ENCODE measurements at regions not wholly inside any gene's neighbourhood (a gene's known extent, or its start where the extent isn't known, plus 50 kb on each side); places are given as distances from the start of the nearest gene placed in this dataset.

DNA sequence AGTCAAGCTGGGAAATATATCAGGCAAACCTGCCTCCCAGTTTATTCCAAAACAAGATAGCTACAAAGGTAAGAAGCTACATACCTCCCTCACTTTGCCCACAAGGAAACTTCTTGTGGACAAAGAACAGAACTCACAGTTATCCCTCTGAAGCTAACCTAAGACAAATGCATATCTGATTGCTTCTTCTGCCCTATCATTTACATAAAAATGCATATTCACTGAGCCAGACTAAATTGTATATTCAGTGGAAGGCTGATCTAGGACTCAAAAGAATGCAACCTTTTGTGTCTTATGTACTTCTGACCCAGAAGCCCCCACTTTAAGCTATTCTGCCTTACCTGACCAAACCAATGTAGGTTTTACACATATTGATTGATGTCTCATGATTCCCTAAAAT, 276.8 kb downstream of the HTR1A start:
- Histone ChIP-seq H3K4me3 (no peak overlapping the region), H3K4me1 (replicated peaks in 1 of 2; ENCODE audit: control insufficient read depth in 2 of 2, insufficient read depth in 2 of 2, low read length in 2 of 2) (no peaks in the 10 kb centered on the region), H3K27me3 (ENCODE audit: control insufficient read depth in 2 of 2, insufficient read depth in 2 of 2, low read length in 2 of 2) (no peaks in the 10 kb centered on the region), H3K9me3 (replicated peaks; ENCODE audit: control insufficient read depth, insufficient read depth, low read depth, low read length) (no peaks in the 10 kb centered on the region), H4K20me1 (replicated peaks; ENCODE audit: control insufficient read depth, insufficient read depth, low read length) (no peaks in the 10 kb centered on the region), H3K27ac (ENCODE audit: extremely low read depth, low read depth, low read length) (no peak overlapping the region), H3K36me3 (ENCODE audit: control insufficient read depth, insufficient read depth, low read length) (no peaks in the 10 kb centered on the region), H3K9ac (ENCODE audit: insufficient read depth in 1 of 2, low read depth in 2 of 2, low read length in 2 of 2) (no peak overlapping the region), H3K9me1 (ENCODE audit: control insufficient read depth, insufficient read depth, low read length) (no peaks in the 10 kb centered on the region), H3K79me2 (ENCODE audit: control insufficient read depth, insufficient read depth, low read length) (no peaks in the 10 kb centered on the region), H2AFZ (ENCODE audit: low read depth, low read length) (no peak overlapping the region), H3K4me2 (ENCODE audit: insufficient read depth, low read length) (no peak overlapping the region)
- DNase-seq (ENCODE audit: extremely low read depth in 1 of 4, low spot score in 3 of 4) (no peak), FAIRE-seq (no peak), ATAC-seq (no peak)
- CTCF ChIA-PET (ENCODE audit: low intra/inter-chr PET ratio) = no interaction called here
- POLR2A ChIA-PET = no interaction called here
- BruUV-seq (replicated peaks) = no TSS peak
- intact Hi-C loops (cut with micrococcal nuclease) (no loop called here), in situ Hi-C loops (cut with MboI) (no loop called here)
- TF ChIP-seq PCBP2 (IDR thresholded peaks at IDR 0.05; ENCODE audit: low read depth, low read length, poor library complexity, severe bottlenecking) = no peak
- TF ChIP-seq, protein P1, sequence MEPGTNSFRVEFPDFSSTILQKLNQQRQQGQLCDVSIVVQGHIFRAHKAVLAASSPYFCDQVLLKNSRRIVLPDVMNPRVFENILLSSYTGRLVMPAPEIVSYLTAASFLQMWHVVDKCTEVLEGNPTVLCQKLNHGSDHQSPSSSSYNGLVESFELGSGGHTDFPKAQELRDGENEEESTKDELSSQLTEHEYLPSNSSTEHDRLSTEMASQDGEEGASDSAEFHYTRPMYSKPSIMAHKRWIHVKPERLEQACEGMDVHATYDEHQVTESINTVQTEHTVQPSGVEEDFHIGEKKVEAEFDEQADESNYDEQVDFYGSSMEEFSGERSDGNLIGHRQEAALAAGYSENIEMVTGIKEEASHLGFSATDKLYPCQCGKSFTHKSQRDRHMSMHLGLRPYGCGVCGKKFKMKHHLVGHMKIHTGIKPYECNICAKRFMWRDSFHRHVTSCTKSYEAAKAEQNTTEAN (CRISPR knock-in tag; IDR thresholded peaks at IDR 0.05) = no peak
- TF ChIP-seq JUN (IDR thresholded peaks at IDR 0.05; ENCODE audit: borderline replicate concordance, low read depth, low read length) = no peak
- TF ChIP-seq JUN (CRISPR knock-in tag; IDR thresholded peaks at IDR 0.05; ENCODE audit: borderline replicate concordance) = no peak
- TF ChIP-seq ZNF212 (CRISPR knock-in tag; IDR thresholded peaks at IDR 0.05) = no peak
- TF ChIP-seq, protein P2, sequence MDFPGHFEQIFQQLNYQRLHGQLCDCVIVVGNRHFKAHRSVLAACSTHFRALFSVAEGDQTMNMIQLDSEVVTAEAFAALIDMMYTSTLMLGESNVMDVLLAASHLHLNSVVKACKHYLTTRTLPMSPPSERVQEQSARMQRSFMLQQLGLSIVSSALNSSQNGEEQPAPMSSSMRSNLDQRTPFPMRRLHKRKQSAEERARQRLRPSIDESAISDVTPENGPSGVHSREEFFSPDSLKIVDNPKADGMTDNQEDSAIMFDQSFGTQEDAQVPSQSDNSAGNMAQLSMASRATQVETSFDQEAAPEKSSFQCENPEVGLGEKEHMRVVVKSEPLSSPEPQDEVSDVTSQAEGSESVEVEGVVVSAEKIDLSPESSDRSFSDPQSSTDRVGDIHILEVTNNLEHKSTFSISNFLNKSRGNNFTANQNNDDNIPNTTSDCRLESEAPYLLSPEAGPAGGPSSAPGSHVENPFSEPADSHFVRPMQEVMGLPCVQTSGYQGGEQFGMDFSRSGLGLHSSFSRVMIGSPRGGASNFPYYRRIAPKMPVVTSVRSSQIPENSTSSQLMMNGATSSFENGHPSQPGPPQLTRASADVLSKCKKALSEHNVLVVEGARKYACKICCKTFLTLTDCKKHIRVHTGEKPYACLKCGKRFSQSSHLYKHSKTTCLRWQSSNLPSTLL (IDR thresholded peaks at IDR 0.05) = no peak
- no peak for TF ChIP-seq CREB1 (IDR thresholded peaks at IDR 0.05)
- no peak for TF ChIP-seq CREB1 (CRISPR knock-in tag; IDR thresholded peaks at IDR 0.05)
- no peak for TF ChIP-seq MXI1 (IDR thresholded peaks at IDR 0.05; ENCODE audit: low read depth, low read length)
- TF ChIP-seq, protein P3, sequence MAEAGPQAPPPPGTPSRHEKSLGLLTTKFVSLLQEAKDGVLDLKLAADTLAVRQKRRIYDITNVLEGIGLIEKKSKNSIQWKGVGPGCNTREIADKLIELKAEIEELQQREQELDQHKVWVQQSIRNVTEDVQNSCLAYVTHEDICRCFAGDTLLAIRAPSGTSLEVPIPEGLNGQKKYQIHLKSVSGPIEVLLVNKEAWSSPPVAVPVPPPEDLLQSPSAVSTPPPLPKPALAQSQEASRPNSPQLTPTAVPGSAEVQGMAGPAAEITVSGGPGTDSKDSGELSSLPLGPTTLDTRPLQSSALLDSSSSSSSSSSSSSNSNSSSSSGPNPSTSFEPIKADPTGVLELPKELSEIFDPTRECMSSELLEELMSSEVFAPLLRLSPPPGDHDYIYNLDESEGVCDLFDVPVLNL (CRISPR knock-in tag; IDR thresholded peaks at IDR 0.05; ENCODE audit: low read depth) = no peak
- TF ChIP-seq, protein P4, sequence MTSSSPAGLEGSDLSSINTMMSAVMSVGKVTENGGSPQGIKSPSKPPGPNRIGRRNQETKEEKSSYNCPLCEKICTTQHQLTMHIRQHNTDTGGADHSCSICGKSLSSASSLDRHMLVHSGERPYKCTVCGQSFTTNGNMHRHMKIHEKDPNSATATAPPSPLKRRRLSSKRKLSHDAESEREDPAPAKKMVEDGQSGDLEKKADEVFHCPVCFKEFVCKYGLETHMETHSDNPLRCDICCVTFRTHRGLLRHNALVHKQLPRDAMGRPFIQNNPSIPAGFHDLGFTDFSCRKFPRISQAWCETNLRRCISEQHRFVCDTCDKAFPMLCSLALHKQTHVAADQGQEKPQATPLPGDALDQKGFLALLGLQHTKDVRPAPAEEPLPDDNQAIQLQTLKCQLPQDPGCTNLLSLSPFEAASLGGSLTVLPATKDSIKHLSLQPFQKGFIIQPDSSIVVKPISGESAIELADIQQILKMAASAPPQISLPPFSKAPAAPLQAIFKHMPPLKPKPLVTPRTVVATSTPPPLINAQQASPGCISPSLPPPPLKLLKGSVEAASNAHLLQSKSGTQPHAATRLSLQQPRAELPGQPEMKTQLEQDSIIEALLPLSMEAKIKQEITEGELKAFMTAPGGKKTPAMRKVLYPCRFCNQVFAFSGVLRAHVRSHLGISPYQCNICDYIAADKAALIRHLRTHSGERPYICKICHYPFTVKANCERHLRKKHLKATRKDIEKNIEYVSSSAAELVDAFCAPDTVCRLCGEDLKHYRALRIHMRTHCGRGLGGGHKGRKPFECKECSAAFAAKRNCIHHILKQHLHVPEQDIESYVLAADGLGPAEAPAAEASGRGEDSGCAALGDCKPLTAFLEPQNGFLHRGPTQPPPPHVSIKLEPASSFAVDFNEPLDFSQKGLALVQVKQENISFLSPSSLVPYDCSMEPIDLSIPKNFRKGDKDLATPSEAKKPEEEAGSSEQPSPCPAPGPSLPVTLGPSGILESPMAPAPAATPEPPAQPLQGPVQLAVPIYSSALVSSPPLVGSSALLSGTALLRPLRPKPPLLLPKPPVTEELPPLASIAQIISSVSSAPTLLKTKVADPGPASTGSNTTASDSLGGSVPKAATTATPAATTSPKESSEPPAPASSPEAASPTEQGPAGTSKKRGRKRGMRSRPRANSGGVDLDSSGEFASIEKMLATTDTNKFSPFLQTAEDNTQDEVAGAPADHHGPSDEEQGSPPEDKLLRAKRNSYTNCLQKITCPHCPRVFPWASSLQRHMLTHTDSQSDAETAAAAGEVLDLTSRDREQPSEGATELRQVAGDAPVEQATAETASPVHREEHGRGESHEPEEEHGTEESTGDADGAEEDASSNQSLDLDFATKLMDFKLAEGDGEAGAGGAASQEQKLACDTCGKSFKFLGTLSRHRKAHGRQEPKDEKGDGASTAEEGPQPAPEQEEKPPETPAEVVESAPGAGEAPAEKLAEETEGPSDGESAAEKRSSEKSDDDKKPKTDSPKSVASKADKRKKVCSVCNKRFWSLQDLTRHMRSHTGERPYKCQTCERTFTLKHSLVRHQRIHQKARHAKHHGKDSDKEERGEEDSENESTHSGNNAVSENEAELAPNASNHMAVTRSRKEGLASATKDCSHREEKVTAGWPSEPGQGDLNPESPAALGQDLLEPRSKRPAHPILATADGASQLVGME (CRISPR knock-in tag; IDR thresholded peaks at IDR 0.05) = no peak
- TF ChIP-seq, protein P5, sequence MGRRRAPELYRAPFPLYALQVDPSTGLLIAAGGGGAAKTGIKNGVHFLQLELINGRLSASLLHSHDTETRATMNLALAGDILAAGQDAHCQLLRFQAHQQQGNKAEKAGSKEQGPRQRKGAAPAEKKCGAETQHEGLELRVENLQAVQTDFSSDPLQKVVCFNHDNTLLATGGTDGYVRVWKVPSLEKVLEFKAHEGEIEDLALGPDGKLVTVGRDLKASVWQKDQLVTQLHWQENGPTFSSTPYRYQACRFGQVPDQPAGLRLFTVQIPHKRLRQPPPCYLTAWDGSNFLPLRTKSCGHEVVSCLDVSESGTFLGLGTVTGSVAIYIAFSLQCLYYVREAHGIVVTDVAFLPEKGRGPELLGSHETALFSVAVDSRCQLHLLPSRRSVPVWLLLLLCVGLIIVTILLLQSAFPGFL (CRISPR knock-in tag; IDR thresholded peaks at IDR 0.05) = no peak
- TF ChIP-seq ZNF184 (CRISPR knock-in tag; IDR thresholded peaks at IDR 0.05) = no peak

Data from K562 (cell line).